Common myeloid progenitor, CD34-positive (primary cell): ENCODE measurements at regions not wholly inside any gene's neighbourhood (a gene's known extent, or its start where the extent isn't known, plus 50 kb on each side); places are given as distances from the start of the nearest gene placed in this dataset.

ENCODE experiments used
- CTCF ChIA-PET: fragments of 350-600 bp; sonication (Branson Sonifier 250); formaldehyde crosslinking; loops from one replicate; lab custom pipeline; 2021; ENCODE audit warnings: antibody characterized with exemption; lab: Charles Lee
- POLR2A ChIA-PET: fragments of 350-600 bp; sonication (Branson Sonifier 250); formaldehyde crosslinking; loops from one replicate; lab custom pipeline; 2021; ENCODE audit warnings: antibody characterized with exemption; lab: Charles Lee
- DNase-seq, 3 donors: peaks; one replicate each; pipeline versions ENCODE4 v3.0.0 to v3.0.0-alpha.2; 2013
- H3K27ac ChIP-seq, 2 experiments: 1 replicate in 1 of 2; 2 replicates in 1 of 2; pipeline ENCODE4 v1.7.0; 2013; ENCODE audit warnings: inconsistent platforms in 2 of 2, low read length in 2 of 2, mild to moderate bottlenecking in 2 of 2, low read depth in 1 of 2, moderate library complexity in 1 of 2; ENCODE audit not compliant: severe bottlenecking in 2 of 2, insufficient read depth in 1 of 2, poor library complexity in 1 of 2
- H3K27me3 ChIP-seq, 5 experiments: replicated peaks in 2 of 5; 1 replicate in 3 of 5; 2 replicates in 2 of 5; pipeline versions ENCODE4 v1.6.1 to v1.7.0; 2013; ENCODE audit warnings: low read length in 4 of 5, mild to moderate bottlenecking in 2 of 5, moderate library complexity in 2 of 5, inconsistent platforms in 1 of 5; ENCODE audit not compliant: insufficient read depth in 5 of 5, control insufficient read depth in 4 of 5
- H3K36me3 ChIP-seq, 4 experiments: 1 replicate in 2 of 4; 2 replicates in 2 of 4; pipeline versions ENCODE4 v1.6.1 to v1.7.0; 2013; ENCODE audit warnings: low read length in 3 of 4, control low read depth in 1 of 4, mild to moderate bottlenecking in 1 of 4; ENCODE audit not compliant: control insufficient read depth in 4 of 4, insufficient read depth in 4 of 4
- H3K4me1 ChIP-seq, 4 experiments: 1 replicate in 3 of 4; 2 replicates in 1 of 4; pipeline versions ENCODE4 v1.6.1 to v1.7.1; 2013; ENCODE audit warnings: low read length in 3 of 4, mild to moderate bottlenecking in 3 of 4, control low read depth in 1 of 4, inconsistent platforms in 1 of 4, moderate library complexity in 1 of 4; ENCODE audit not compliant: control insufficient read depth in 4 of 4, insufficient read depth in 4 of 4; ENCODE audit errors: control extremely low read depth in 1 of 4
- H3K4me3 ChIP-seq, 7 experiments: 1 replicate in 4 of 7; 2 replicates in 3 of 7; pipeline versions ENCODE4 v1.5.1 to v1.7.0; 2013; ENCODE audit warnings: mild to moderate bottlenecking in 7 of 7, low read length in 6 of 7, moderate library complexity in 6 of 7, inconsistent platforms in 2 of 7, low read depth in 2 of 7, control low read depth in 1 of 7; ENCODE audit not compliant: insufficient read depth in 4 of 7, control insufficient read depth in 1 of 7; ENCODE audit errors: extremely low read depth in 1 of 7
- H3K9me3 ChIP-seq, 5 experiments: 1 replicate in 4 of 5; 2 replicates in 1 of 5; pipeline versions ENCODE4 v1.6.1 to v1.7.1; 2013; ENCODE audit warnings: low read length in 4 of 5, mild to moderate bottlenecking in 2 of 5, inconsistent platforms in 1 of 5, low read depth in 1 of 5, moderate library complexity in 1 of 5; ENCODE audit not compliant: control insufficient read depth in 4 of 5, insufficient read depth in 2 of 5; ENCODE audit errors: control extremely low read depth in 1 of 5
- WGBS: methylation state at CpG from one replicate; pipeline ENCODE4 v1.1.5; 2013; ENCODE audit not compliant: insufficient coverage; 5-methylcytosine and 5-hydroxymethylcytosine counted together

DNA sequence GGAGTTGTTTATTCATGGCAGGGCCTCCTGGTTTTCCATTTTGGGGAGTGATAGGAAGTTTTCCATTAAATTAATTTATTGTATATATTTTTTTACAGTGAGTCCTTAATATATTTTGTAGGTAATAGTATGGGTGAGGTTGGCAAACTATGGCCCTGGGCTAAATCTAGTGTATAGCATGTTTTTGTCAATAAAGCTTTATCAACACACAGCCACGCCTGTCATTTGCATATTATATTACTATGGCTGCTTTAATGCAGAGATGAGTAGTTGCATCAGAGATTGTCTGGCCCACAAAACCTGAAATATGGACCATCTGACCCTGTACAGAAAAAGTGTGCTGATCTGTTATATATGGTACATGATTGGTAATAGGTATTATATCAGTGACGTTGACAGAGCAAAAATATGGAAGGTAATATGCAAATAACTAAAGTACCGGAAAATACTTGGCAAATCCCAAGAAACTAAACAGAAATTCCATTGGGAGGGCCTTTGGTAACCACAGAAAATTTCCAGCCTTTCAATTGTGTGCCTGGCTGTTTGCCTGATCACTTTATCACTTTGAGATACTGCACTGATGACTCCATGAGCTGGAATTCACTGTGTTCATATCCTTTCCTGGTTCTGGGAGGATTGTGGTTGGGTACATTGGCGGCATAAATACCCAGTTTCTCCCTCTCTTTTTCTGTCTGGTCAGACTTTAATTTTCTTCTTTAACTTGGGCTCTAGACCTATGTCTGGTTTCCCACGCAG lies 61.7 kb upstream of the RFLNA start:
- no peak overlapping the region for H3K27ac ChIP-seq
- POLR2A ChIA-PET, result no interaction called here

DNA sequence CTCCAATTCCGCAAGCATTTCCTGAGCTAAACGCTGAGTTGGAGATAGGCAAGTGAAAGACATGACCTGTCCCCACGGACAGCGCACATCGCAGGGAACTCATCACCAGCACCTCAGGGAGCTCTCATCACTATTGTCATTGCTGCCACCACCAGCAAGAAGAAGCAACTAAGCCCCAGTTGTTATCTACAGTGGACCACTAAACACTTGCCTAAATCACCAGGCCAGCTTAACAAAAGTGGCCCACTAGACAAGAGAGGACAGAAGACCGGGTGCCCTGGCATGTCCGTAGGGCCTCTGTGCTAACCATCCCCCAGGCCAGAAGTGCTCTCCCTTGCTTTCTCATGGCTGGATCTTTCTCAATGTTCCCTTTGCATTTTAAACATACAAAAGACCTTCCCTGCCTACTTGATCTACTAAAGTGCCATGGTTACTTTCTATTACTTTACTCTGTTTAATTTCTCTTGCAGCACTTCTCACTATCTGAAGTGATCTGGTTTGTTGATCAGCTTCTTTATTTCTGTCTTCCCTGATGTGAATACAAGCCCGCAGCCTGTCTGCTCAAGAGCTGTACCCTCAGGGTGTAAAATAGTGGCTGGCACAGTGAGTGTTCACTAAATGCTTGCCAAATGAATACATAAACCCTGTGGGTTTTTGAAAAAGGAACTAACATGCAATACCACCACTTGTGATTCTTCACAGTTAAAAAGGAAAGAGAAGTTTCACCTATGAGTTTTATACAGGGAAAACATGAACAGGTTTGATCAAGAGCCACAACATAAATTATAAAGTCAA lies 60.9 kb upstream of the RFLNA start:
- H3K4me1 ChIP-seq, result no peaks in the 10 kb centered on the region
- H3K27me3 ChIP-seq, result no peaks in the 10 kb centered on the region
- ChIA-PET CTCF (interaction anchor here (0.9 kb wide), 1 partner anchor 10 kb away, joined by 3 read pairs; no protein-coding TSS in a partner anchor), POLR2A (no interaction called here)
- peaks cover 0 to 11% (median 0%) of the 10 kb centered on the region in 5 experiments for H3K9me3 ChIP-seq
- no peak overlapping the region for H3K4me3 ChIP-seq
- 98% methylated on average over 7 of the region's 8 CpGs for WGBS
- no peak overlapping the region for H3K27ac ChIP-seq
- peak in 2 of 3 donors; percentile 7 to 14 for DNase-seq
- no peaks in the 10 kb centered on the region for H3K36me3 ChIP-seq

More for the DNA sequence above, 61.7 kb upstream of the RFLNA start:
- Histone ChIP-seq H3K27me3 (no peaks in the 10 kb centered on the region), H3K9me3 (peaks cover 0 to 11% (median 0%) of the 10 kb centered on the region in 5 experiments), H3K4me1 (no peaks in the 10 kb centered on the region), H3K4me3 (no peak overlapping the region), H3K36me3 (no peaks in the 10 kb centered on the region)
- WGBS, result 100% methylated on average over 2 of the region's 5 CpGs
- CTCF ChIA-PET, result interaction anchor here (0.9 kb wide), 1 partner anchor 9 kb away, joined by 3 read pairs; no protein-coding TSS in a partner anchor
- no peak for DNase-seq

DNA sequence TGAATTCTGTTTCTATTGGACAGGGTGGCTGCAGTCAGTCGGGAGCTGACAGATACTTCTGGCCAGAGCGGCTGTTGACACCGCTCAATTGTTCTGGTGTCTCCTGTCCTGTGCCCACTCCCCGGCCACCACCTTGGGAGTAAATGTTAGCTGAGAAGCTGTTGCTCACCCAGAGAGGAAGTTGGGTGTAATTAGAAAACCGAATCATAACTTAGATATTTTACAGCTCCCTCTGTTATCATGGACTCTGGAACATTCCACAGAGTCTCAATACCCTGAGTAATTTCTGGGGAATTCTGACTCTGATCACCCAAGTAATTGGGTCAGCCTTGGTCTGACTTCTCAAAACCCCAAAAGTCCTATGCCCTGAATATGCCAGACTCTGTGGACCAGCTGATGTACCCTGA lies 58.3 kb upstream of the RFLNA start:
- no peak for DNase-seq
- 94% methylated on average over 4 of the region's 5 CpGs for WGBS
- Histone ChIP-seq H3K36me3 (no peaks in the 10 kb centered on the region), H3K4me1 (no peaks in the 10 kb centered on the region), H3K27ac (no peak overlapping the region), H3K4me3 (no peak overlapping the region), H3K9me3 (peaks cover 0 to 5% (median 0%) of the 10 kb centered on the region in 5 experiments), H3K27me3 (no peaks in the 10 kb centered on the region)
- POLR2A ChIA-PET, result no interaction called here
- CTCF ChIA-PET, result no interaction called here

DNA sequence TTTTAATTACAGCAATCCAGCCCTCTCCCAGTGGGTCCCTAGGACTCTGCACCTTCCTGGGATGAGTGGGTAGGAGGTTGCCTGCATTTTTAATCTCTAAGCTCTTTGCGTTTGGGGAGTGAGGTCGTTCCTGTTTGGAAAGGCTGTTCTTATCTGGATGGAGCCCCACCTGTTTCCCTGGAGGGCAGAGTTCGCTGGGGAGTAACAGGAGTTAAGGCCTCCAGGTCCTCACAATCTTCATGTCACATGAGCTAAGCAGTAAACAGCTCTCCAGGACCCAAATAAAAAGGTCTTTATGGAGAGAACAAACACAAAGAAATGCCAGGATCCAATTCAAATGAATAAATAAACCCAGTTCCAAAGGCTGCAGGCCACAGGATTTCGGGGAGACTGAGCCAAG lies 56.0 kb upstream of the RFLNA start:
- H3K27me3 ChIP-seq, result no peaks in the 10 kb centered on the region
- no peaks in the 10 kb centered on the region for H3K36me3 ChIP-seq
- no peak for DNase-seq
- ChIA-PET CTCF (interaction anchor here (1.3 kb wide), 1 partner anchor 9 kb away, joined by 3 read pairs; no protein-coding TSS in a partner anchor), POLR2A (no interaction called here)
- H3K4me3 ChIP-seq, result no peak overlapping the region
- no peak overlapping the region for H3K27ac ChIP-seq
- H3K9me3 ChIP-seq, result peaks cover 0 to 3% (median 0%) of the 10 kb centered on the region in 5 experiments
- H3K4me1 ChIP-seq, result peaks cover 0 to 8% (median 2%) of the 10 kb centered on the region in 4 experiments
- WGBS, result 89% methylated on average over 4 of the region's 4 CpGs

DNA sequence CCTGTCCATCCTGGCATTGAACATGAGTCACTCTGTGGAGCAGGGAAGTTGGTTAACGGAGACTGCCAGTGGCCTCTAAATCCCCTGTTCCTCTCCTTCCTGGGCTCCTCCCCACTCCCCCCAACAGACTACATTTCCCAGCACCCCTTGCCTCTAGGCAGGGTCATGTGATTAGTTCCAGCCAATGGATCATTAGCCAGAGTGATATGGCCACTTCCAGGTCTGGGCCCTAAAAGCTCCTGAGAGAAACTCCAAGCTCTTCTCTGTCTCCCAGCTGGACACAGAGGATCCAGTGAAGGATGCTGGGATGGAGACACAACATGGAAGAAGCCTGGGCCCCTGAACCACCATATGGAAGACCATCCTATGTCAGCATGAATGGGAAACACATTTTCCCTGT lies 54.4 kb upstream of the RFLNA start:
- H3K9me3 ChIP-seq, result peaks cover 0 to 3% (median 0%) of the 10 kb centered on the region in 5 experiments
- DNase-seq, result no peak
- no peak overlapping the region for H3K4me3 ChIP-seq
- CTCF ChIA-PET, result no interaction called here
- POLR2A ChIA-PET, result no interaction called here
- peaks cover 0 to 8% (median 2%) of the 10 kb centered on the region in 4 experiments for H3K4me1 ChIP-seq
- H3K27me3 ChIP-seq, result no peaks in the 10 kb centered on the region
- H3K27ac ChIP-seq, result no peak overlapping the region
- WGBS, result 100% methylated on average over 1 of the region's 1 CpG
- no peaks in the 10 kb centered on the region for H3K36me3 ChIP-seq

DNA sequence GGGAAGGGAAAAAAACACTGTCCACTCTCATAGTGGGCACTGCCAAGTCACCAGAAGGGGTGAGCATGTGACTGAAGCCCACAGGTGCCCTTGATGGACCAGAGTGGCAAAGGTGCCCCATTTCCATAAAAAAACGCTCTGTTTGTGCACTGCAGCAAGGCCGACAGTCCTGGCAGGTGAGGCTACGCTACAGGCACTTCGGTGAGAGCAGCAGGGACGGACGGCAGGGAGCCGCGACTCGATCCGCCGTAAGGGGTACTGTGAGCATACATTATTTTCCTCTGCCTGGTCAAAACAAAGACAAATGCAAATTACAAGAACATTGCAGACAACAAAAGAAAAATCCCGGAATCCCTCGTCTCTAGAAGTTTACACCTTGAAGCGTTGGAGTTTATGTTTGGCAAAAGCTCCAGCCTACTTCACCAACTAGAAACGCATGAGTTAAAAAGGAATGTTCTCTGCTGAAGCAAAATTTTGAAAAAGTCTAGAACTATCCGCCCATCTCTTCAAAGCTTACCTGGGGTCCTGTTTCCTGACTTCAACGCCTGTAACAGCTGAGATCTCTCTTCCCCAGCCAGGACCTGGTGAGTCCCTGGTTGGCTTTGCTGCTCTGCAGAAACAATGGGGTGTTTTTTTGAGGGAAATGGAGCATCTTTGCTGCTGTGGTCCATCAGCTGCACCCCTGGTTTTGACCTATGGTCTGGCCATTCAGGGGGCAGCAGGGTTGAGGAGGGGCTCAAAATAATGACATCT lies 52.9 kb upstream of the RFLNA start:
- peaks cover 0 to 6% (median 3%) of the 10 kb centered on the region in 5 experiments for H3K9me3 ChIP-seq
- WGBS, result 98% methylated on average over 14 of the region's 17 CpGs
- ChIA-PET POLR2A (no interaction called here), CTCF (no interaction called here)
- no peaks in the 10 kb centered on the region for H3K36me3 ChIP-seq
- no peaks in the 10 kb centered on the region for H3K27me3 ChIP-seq
- no peak for DNase-seq
- H3K4me3 ChIP-seq, result no peak overlapping the region
- H3K27ac ChIP-seq, result no peak overlapping the region
- H3K4me1 ChIP-seq, result peaks cover 0 to 8% (median 2%) of the 10 kb centered on the region in 4 experiments
